HG02588 (cell line): ENCODE measurements at regions not wholly inside any gene's neighbourhood (a gene's known extent, or its start where the extent isn't known, plus 50 kb on each side); places are given as distances from the start of the nearest gene placed in this dataset.
"Not testable (repeated sequence)": the region's sequence is repeated elsewhere in the genome, so short reads cannot be mapped to it uniquely, and the experiment has no call there.

ENCODE experiments used
- ATAC-seq: cut with Tn5 transposase; IDR thresholded peaks from one replicate; pipeline ENCODE4 v1.9.1; 2021; ENCODE audit warnings: mild to moderate bottlenecking, moderate library complexity; ENCODE audit not compliant: unreplicated experiment

DNA sequence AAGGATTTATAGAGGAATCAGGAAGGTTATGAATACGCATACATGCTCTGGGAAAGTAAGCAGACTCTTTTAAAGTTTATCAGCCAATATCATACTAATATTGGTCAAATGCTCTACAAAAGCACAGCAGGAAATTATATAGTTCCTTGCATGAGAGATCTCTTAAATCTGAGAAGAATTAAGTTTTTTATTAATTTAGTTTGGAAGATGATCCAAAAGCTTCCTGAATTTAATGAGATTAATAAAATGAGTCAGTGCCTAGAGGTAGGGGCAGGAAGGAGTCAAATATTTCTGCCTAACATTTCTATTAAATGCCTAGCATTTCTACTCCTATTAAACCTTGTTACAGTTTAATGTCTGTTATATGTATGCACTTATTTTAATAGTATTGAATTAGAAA, 1608.2 kb downstream of the GRIK2 start:
- no peak for ATAC-seq

DNA sequence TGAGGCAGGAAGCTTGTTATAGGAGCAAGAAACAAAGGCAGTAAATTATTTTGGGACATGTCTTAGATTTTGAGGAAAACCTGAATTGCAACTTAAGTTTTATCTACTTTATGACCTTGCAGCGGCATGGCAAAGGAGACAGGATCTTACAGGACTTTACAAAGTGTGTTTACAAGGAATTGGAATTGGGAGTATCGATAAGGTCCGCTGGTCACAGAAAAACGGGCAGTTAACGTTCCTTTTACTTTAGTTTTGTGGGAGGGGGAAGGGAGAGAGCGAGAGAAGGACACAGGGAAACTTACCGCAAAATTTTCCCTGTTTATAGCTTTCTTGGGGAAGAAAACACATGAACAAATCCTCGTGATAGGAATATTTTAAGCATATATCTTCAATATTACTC, 1607.2 kb downstream of the GRIK2 start:
- no peak for ATAC-seq

DNA sequence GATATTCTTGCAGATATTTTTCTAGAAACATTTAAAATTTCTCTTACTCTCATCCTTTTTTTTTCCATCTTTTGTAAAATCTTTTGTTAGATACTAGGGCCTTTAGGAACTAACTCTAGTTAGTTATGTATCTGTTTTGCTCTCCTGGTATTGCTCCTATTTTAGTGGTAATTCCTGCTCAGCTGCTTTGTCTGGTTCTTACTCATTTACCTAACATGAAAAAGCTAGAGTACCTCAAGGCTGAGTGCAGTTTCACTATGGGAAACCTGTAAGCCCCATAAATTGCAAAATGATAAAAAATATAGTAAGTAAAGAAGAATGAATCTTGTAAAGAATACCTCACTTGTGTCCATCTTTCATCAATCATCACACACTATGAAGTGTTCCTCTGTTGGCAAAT, 1602.0 kb downstream of the GRIK2 start:
- ATAC-seq = no peak

DNA sequence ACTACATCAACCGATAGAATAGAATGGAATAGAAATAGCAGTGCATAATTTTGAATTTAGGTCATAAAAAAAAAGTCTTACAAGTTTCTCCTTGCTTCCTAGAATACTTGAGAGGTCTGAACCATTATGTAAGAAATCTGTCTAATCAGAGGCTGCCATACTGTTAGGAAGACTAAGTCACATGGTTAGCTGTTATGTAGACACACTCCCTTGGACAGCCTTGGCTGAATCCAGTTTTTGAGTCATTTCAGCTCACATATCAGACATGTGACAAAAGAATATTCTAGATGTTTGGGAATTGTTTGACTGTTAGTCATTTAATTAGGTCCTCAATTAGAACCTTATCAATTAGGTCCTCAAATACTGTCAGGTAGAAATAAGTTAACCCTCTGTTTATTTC, 1601.4 kb downstream of the GRIK2 start:
- ATAC-seq = no peak

DNA sequence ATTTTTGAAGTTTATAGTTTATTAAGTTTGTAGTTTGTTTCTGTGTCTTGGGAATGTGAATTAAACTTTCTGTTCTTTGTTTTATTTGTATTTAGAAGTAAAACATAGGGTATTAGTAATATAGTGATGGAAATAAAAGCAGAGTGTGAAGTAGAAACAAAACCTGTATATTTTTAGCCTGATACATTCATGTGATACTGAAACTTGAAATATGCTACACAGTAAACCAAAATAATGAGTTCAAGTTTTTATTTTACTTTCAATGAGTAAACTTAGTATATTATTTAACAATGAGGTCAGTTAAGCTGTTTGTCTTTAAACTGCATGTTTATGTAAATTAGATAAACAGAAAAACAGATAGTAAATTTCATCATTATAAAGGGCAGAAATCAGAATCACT, 1592.6 kb downstream of the GRIK2 start:
- peak; percentile 96 for ATAC-seq

DNA sequence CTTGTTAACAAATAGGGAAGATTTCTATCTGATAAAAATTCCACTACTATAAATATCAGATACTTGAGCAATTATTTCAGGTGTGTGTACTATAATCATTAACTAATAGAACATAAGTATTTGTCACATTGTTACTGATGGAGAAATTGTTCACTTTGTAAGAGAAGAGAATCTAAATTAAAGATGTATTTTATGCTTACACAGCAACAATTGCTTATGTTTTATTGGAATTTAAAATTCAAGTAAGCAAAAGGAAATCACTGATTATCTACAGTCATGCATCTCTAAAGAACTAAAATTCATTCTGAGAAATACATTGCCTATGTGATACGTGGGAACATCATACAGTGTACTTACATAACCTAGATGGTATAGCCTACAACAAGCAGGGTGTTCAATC, 1590.8 kb downstream of the GRIK2 start:
- ATAC-seq = no peak

DNA sequence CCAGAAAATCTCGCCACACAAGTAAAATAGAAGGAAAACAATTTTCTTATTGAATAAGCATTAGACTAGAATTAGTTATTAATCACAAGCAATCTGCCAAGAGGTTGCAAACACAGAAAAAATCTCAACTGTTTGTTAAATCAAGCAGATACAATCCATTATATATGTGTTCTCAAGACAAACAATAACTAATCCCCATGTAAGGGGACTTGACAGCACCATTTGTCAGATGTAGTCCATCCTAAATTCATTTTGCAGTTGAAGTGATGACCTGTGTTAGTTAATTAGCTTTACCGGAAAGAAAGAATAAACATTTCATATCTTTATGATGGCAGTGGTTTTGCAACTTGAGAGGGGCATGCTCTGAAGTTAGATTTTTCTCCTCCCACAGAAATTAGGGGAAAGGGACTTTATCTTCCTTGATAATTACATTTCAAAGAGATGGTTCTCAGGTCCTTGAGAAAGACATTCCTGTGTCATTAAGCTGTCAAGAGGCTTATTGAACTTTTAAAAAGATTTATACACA, 1588.0 kb downstream of the GRIK2 start:
- ATAC-seq = no peak

DNA sequence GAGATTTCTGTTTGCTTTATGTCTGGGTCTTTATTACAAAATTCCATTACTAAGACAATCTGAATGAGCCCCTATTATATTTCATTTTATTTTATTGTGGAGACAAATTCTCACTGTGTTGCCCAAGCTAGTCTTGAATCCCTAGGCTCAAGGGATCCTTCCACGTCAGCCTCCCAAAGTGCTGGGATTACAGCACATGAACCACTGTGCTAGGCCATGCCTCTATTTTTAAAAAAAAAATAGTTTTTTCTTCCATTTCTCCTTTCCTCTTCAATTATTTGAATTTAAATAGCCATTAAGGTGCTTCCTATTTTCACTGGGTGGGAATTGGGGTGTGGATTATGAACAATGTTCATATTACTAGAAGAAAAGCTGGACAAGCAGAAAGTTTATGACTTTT, 1587.4 kb downstream of the GRIK2 start:
- ATAC-seq = no peak

DNA sequence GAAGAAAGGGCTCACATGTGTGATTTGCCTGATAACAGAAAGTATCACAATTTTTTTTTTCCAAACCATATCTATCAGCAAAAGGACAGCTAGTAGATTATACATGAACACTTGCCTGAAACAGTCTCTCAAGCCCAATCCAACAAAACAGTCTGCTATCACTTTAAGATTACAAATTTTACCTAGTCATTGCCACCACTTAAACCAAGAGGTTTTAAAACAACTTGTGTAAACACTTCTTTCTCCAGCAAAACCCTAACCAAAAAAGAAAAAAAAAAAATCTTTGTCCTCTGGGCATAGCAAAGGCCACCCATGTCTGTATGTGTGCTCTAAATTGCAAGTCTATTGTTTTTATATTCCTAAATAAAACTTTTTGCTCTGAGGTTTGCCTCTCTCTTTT, 1568.4 kb downstream of the GRIK2 start:
- ATAC-seq = no peak

DNA sequence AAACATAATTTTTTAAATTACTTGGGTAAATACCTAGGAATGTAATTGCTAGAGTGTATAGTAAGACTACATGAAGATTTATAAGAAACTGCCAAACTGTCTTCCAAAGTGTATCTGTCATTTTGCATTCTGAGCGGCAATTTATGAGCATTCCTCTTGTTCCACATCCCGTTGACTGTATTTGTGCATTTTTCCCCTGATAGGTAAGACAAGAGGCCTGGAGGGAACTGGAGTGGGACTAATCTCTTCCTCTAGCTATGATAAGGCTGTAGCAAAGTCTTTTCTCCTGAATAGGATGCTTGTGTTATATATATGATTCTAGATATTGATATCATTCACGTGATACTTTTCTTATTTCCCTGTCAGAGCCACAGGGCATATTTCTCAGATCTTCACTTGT, 1557.5 kb downstream of the GRIK2 start:
- ATAC-seq = no peak

DNA sequence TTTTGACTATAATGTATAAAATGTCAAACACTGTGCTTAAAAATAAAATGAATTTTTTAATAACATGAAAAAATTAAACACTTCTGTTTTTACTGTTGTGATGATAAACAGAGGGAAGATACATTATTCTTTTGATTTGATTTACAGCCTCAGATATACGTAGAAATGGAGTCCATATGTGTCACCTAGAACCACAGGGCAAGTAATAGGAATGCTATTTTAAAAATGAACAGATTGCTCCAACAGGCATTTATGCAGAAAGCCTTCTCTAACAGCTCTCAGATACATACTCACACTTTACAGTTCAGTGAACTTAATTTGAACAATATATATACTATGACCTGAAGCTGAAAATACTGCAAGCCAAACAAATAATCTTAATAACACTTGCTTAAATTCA, 1551.0 kb downstream of the GRIK2 start:
- ATAC-seq = no peak

DNA sequence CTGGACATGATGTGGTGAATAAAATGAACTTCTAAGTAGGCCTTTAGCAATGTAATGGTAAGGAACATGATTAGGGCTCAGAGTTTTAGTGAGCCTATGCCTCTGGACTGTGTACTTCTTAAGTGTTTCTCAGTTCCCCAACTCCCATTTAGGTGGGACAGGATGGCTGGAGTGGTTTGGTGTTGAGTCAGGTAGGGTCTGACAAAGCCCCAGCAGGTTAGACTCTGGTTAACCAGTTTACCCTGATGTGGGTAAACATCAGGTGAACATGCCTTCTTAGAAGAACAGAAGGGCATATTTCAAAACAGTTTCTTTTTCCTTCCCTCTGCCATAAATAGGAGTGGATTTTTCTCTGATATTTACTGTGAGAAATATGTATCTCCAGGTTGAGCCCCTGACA, 1548.7 kb downstream of the GRIK2 start:
- ATAC-seq = no peak

DNA sequence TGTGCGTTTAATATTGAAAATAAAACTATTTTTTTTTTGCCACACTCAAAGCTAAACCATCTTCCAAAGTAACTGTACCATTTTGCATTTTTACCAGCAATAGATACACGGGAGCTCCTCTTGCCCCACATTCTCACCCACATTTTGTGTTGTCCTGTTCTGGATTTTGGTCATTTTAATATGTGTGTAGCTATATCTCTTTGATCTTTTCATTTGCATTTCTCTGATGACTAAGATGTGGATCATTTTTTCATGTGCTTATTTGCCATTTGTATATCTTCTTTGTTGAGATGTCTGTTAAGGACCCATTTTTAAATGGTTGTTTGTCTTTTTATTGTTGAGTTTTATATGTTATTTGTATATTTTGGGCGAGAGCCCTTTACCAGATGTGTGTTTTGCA, 1543.5 kb downstream of the GRIK2 start:
- no peak for ATAC-seq

DNA sequence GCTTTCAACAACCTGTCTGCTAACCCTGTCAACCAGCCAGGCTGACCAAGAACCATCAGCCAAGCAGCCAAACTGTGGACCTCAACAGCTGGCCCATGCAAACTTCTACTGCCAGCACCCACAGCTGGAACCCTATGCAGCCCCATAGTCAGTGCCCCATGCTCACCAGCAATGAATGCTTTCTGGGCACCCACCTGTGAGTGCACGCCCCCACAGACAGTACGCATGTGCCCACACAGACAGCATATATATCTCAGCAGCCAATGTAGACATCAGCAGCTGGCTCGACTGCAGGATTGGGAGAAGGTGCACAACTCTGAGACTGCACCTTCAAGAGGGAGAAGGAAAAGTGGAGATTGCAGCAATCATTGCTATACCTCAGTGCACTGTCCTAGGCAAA, 1534.6 kb downstream of the GRIK2 start:
- ATAC-seq = no peak

DNA sequence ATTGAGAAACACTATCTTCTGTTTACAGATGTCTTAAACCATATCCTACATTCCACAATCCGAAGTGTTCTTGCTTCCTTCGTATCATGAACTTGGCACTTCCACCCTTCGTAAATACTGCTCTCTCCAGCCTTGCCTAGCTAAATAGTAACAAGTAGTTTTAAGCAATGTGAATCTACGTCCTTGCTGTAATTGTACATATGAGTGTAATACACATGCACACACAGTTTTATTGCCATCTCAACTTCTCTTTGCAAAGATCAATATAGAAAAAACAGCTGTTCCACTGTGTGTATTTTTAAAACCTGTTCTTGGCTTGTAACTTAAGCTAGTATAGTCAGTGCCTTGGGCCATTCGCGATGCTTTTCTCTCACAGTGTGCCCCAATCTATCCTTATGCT, 1524.7 kb downstream of the GRIK2 start:
- ATAC-seq = no peak

DNA sequence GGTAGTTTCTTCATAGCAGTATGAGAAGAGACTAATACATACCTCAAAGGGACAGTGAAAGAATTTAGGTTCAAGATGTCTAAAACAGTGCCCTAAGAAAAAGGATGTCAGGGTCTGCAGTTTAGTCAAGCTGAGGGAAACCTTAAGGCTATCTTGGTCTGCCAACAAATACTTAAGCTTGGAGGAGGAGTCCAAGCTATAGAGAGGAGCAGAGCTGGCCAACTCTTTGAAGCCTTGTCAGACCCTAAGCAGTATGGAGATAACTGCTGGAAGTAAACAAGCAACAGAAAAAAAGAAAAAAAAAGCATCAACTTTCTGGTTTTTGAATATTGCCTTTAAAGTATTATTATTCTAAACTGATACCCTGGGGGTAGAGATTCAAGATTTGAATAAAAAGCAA, 1518.1 kb downstream of the GRIK2 start:
- ATAC-seq = no peak

DNA sequence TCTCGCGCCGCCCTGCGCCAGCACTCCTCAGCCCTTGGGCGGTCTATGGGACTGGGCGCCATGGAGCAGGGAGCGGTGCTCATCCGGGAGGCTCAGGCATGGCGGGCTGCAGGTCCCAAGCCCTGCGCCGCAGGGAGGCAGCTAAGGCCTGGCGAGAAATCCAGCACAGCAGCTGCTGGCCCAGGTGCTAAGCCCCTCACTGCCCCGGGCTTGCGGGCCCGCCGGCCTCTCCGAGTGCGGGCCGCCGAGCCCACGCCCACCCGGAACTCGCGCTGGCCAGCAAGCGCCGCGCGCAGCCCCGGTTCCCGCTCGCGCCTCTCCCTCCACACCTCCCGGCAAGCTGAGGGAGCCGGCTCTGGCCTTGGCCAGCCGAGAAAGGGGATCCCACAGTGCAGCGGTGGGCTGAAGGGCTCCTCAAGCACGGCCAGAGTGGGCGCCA, 1517.2 kb downstream of the GRIK2 start:
- not testable (repeated sequence) for ATAC-seq

DNA sequence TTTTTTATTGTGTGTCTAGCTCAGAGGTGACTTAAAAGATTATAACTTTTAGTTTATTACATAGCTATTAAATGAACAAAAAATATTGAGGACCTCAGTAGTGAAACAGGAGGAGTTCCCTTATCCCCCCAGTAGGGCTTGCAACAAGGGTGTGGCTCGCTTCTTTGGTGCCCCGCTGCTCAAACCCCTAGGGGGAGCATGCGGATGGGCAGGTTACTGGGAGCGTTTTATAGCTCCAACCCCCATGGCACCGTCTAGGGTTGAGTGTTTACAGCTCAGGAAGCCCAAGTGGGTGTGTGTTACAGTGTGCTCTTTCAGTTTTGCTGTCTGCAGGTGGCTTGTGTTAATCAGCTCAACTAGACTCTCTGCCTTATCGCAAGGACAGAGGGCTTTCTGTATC, 1513.7 kb downstream of the GRIK2 start:
- ATAC-seq = no peak

DNA sequence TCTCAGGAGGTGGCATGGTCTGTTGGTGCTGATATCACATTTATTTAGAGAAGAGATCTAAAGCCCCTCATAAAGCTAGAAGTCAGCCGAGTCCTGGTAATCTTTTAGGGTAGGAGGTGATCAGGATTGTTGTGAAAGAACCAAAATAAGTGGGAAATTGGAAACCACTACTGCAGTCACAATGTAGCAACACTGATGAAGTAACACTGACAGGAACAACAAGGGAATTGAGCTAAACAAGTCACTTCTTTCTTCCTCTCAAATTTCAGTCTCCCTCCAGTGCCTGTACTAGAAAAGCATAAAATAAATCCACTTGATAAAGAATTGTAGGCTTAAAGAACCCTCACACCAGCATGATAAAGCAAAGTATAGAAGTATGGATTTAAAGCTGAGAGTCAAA, 1509.0 kb downstream of the GRIK2 start:
- no peak for ATAC-seq

DNA sequence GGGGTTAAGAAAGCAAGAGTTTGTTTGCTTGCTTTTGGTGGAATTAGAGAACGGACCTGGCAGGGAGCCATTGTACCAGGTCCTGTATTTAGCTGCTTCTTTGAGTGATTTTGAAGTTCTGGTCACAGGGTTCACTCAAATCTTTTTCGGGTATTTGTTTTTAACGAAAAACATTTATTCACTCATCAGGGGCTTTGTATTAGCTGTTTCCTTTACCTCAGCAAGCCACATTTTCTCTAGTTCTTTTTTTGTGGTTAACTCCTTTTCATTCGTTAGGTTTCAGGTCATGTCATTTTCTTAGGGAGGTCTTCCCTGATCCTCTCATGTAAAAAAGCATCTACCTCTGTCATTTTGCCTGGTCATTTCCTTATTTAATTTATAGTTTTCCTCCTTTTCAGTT, 1502.2 kb downstream of the GRIK2 start:
- ATAC-seq = no peak

DNA sequence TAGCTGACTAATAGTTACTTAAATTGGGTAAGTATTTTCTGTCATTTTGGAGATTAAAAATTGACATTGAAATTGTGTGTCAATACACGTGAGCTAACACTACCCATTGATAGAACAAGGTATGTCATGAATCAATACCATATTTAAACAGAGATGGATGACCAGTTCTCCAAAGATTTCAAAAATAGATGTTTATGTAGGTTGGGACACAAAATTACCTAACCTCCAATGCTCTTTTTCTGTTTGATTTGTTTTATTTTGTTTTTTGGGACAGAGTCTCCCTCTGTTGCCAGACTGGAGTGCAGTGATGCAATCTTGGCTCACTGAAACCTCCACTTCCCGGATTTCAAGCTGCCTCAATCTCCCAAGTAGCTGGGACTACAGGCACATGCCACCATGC, 1491.7 kb downstream of the GRIK2 start:
- no peak for ATAC-seq

DNA sequence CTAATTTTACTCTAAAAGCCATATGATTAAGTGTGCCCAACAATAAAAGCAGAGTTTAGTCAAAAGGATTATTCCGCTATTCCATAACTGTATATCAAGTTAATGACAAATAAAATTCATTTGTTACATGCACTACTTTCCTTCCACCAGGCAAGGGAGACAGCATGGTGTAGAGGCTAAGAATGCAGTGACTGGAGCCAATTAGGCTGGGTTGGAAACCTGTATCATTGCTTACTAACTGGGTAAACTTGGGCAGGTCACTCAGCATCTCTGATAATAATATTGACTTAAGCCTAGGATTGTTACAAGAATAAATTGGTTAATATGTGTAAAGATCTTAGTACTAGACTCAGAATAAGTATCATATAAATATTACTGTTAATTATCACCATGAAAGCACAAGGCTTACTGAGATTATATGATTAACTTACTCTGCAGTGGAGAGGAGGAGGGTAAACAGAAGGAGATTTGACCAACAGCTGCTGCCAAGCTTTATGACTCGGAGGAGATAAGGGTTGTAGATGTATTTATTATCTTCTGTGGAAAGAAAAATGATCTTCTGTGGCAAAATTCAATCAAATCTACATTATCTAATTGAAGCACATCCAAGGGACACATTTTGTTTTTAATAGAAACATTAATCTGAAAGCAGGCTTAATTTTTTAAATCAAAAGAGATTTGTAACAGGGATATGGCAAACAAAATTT, 1459.9 kb downstream of the GRIK2 start:
- no peak for ATAC-seq

DNA sequence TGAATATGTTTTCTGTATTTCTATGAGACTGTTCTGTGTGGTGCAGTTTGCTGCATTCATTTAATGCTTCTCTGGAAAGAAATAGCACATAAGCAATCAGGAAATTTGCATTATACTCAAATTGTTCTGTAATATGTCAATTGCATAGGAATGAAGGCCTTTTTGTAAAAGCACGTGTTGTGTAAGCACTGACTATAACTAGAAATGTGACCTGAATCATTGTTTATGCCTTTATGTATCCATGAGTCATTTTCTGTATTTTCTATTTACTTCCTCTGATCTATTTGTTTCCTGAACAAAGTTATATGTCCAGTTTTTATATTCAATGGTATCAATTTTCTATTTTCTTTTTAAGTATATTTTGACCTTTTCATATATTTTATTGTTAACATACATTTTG, 1455.3 kb downstream of the GRIK2 start:
- ATAC-seq = no peak
